Mesenteric fat pad (tissue), 1 donor: ENCODE measurements at regions not wholly inside any gene's neighbourhood (a gene's known extent, or its start where the extent isn't known, plus 50 kb on each side); places are given as distances from the start of the nearest gene placed in this dataset.

Experiments
- DNase-seq: peaks from one replicate; pipeline ENCODE4 v3.0.0-alpha.2; 2020; ENCODE audit warnings: low spot score
- donor health status: DM: yes; HTN: yes; CAD: no.

DNA sequence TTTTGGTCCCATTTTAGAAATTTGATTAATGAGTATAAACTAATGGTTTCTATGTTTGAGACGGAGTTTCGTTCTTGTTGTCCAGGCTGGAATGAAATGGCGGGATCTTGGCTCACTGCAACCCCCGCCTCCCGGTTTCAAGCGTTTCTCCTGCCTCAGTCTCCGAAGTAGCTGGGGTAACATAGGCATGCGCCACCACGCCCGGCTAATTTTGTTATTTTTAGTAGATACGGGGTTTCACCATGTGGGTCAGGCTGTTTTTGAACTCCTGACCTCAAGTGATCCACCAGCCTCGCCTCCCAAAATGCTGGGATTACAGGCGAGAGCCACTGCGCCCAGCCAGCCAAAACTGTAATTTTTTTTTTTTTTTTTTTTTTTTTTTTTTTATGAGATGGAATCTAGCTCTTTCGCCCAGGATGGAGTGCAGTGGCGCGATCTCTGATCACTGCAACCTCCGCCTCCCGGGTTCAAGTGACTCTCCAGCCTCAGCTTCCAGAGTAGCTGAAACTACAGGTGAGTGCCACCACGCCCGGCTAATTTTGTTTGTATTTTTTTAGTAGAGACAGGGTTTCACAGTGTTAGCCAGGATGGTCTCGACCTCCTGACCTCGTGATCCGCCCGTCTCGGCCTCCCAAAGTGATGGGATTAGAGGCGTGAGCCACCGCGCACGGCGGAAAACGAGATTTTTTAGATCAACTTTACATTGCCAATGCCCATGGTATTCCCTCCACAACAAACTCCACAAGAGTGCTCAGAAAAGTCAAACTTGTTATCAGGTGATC, 127.8 kb downstream of the HFE start:
- DNase-seq: no peak

DNA sequence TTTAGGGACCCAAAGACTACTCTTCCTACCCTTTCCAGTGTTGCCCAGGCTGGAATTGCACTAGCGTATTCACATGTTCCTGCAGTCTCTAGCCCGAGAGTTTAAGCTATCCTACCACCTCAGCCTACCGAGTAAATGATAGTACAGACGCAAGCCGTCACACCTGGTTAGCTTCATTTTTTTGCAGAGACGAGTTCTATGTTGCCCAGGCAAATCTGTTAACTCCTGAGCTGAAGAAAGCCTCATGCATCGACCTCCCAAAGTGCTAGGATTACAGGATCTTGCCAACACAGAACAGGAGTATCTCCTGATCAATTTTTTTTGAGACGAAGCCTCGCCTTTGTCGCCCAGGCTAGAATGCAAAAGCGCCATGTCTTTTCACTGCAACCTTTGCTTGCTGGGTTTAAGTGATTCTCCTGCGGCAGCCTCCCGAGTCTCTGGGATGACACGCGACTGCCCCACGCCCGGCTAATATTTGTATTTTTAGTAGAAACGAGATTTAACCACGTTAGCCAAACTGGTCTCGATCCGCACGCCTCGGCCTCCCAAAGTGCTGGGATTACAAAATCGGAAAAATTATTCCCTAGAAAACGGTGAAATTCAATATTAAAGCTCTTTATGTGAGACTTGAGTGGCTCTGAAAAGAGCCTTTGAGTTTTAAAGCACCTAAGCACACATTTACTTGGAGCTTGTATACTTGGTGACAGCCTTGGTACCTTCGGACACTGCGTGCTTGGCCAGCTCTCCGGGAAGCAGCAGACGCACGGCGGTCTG, 128.5 kb downstream of the HFE start:
- no peak for DNase-seq

- DNase-seq: no peak
Observed at GRCh38 chr6:26216359-26216885, 129.2 kb downstream of the HFE start.

DNA sequence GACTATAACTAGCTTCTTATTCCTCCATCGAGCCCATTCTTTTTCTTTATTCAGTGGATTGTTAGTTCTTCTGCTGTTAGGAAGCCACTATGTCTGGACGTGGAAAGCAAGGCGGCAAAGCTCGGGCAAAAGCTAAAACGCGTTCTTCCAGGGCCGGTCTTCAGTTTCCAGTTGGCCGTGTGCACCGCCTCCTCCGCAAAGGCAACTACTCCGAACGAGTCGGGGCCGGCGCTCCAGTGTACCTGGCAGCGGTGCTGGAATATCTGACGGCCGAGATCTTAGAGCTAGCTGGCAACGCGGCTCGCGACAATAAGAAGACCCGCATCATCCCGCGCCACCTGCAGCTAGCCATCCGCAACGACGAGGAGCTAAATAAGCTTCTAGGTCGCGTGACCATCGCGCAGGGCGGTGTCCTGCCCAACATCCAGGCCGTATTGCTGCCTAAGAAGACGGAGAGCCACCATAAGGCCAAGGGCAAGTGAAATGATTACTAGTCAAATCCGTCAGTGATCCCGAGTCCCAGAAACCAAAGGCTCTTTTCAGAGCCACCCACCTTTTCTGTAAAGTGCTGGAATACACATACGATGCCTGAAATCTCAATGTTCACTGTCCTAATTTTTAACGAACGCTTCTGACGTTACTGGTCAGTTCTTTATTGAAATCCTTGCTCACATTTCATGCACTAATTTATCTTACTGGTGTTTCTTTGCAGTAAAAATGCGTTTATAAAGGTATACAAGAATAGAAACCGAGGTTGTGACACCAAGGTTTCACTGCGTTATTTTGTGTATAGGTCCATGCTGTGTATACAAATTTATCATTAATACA, 129.9 kb downstream of the HFE start:
- no peak for DNase-seq

GRCh38 chr6:26217714-26218075, 130.5 kb downstream of the HFE start:
- DNase-seq: no peak

DNA sequence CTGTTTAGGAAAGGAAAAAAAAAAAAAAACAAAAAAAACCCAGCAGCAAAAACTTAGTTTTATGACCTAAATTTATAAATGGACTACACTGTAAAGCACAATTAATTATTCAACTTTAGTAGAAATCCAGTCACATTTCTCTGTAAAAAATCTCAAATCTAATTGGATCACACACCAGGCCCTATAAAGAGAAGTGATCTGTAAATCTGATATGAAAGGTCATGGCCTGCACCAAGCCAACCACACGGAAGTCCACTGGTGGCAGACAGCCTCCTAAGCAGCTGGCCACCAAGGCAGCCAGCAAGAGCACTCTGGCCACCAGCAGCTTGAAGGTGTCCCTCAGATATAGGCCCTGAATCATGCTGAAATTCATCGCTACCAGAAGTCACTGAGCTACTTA, 131.6 kb downstream of the HFE start:
- DNase-seq: no peak

DNA sequence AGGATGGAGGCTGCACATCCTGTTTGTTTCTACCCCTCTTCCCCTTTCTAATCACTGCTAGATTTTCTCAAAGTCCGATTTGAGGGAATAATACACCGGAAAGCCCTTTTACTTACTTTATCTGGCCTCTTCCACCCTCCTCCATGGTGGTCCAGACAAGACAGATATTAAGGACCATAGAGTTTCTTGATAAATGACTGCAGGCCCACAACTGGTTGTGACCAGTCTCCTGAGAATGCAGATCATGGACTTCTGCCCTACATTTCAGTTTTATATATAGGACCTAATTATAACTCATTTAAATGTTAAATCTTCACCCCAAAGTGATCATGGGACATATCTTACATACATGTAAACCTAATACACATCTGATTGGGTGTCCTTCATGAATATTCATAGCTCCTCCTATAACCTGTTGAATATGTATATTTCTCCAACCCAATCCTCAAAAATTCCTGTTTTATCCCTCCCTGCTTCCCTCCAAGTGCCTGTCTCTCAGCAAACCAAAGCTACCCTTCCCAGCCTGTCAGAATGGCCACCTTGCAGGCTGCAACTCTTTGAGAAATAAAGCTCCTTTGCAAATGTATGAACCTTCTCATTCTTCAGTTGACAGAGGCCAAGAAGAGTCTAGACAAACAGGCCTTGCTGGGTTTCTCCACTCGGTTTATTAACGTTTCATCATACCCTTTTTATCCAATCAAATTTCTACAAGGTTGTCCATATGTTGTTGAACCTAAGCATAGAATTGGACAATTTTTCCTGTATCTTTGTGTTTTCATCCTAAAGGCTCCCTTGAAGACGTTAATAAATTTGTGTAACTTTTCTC, 133.1 kb downstream of the HFE start:
- no peak for DNase-seq

GRCh38 chr6:26221186-26221585, 134.0 kb downstream of the HFE start:
- no peak for DNase-seq

- no peak for DNase-seq
Observed at GRCh38 chr6:26222571-26222970, 135.3 kb downstream of the HFE start.

GRCh38 chr6:26223228-26223627, 136.0 kb downstream of the HFE start:
- DNase-seq: no peak

- DNase-seq: no peak
Observed at GRCh38 chr6:26223650-26224546, 136.7 kb downstream of the HFE start.

DNA sequence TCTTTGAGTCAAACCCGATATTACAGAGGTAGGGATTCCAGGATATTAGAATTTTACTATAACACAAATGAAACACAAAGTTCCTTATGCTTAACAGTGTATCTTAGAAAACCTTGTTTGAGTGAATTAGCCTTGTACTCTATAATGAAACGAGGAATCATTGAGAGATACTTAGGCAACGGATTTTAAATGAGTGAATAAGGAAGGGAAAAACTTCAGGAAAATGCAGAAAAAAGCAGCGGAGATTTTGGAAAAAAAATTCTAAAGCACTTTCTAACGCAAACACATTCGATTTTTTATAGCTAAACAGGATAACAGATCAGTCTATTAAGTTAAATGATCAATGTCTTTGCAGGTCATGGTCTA, 137.3 kb downstream of the HFE start:
- no peak for DNase-seq

GRCh38 chr6:26224940-26225847, 138.0 kb downstream of the HFE start:
- no peak for DNase-seq

DNA sequence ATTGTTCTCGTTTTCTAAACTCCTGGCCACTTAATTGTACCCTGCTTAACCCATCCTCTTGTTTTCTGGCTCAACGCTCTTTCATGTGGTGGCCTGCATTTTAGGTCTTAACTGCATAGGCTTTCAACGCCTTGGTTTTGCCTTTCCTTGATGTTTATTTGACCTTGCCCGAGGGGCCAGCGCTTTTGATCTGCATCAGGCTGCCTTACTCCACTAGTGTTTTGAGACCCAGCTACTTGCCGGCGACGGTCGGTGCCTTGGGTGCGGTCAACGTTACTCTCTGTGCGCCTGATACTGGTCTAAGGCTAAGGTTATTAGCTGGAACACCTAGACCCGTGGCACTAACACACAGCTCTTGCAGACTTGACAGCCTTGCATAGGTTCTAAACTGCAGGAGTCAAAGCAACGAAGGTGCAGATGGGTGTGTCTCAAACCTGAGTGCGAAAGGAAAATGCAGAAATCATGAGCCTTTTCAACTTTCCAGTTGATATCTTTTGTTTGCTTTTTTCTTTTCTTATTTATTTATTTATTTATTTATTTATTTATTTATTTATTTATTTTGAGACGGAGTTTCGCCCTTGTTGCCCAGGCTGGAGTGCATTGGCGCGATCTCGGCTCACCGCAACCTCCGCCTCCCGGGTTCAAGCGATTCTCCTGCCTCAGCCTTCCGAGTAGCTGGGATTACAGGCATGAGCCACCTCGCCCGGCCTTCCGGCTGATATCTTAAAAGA, 138.8 kb downstream of the HFE start:
- DNase-seq: no peak

GRCh38 chr6:26226579-26226967, 138.4 kb upstream of the BTN3A2 start:
- DNase-seq: no peak

DNA sequence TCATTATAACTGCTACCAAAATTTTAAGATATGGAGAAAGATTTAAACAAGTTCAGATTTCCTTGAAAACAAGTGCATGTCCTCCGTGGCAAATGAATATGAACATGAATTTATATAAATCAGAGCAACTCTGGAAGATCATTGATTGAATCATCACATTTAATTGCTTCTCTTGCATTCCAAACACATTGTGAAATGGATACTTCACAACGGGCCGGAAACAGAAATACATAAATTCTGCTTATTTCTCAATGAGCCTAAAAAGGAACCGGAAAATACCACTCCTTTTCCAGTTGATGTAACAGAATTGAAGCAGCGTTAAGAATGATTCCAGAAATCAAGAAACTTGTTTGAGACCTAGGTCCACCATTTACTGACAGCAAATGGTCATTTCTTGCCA, 134.6 kb upstream of the BTN3A2 start:
- DNase-seq: no peak

DNA sequence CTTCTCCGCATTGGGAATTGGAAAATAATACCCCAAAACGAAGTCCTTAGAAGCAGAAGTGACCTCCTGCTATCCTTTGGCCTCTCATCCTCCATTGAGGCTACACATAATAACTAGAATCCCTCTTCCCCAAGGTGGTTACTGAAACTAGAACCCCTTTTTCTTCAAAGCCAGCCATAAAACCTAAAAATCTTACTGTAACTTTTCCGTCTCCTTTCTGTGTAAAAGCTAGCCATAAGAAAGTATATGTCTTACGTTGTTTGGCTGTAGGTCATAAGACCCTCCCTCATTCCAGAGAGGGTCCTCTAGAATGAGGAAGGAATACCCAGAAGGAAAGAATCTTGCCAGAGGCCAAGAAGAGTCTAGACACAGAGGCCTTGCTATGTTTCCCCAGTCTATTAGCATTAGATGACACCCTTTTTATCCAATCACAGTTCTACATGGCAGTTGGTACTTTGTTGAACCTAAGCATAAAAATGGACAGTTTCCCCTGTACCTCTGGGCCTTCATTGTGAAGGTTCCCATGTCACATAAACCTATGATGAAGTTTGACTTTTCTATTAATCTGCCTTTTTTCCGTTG, 133.9 kb upstream of the BTN3A2 start:
- DNase-seq: no peak
